H9 (cell line): ENCODE measurements at regions not wholly inside any gene's neighbourhood (a gene's known extent, or its start where the extent isn't known, plus 50 kb on each side); places are given as distances from the start of the nearest gene placed in this dataset.

Experiments
- DNase-seq: peaks from one replicate; pipeline ENCODE4 v3.0.0-alpha.2; 2017
- H2AFZ ChIP-seq: one replicate; pipeline ENCODE4 v1.6.1; 2013; ENCODE audit warnings: mild to moderate bottlenecking, low read length, control low read depth, moderate library complexity
- H2AK5ac ChIP-seq: 2 replicates; pipeline ENCODE4 v1.6.1; 2013; ENCODE audit warnings: low read length, control low read depth, mixed read lengths; ENCODE audit not compliant: insufficient read length
- H2BK120ac ChIP-seq: one replicate; pipeline ENCODE4 v1.6.1; 2013; ENCODE audit warnings: low read depth, mild to moderate bottlenecking, low read length, control low read depth, inconsistent platforms; ENCODE audit not compliant: poor library complexity, severe bottlenecking
- H2BK12ac ChIP-seq: 2 replicates; pipeline ENCODE4 v1.6.1; 2013; ENCODE audit warnings: low read length, control low read depth, mixed read lengths, low read depth; ENCODE audit not compliant: insufficient read length
- H2BK15ac ChIP-seq: 2 replicates; pipeline ENCODE4 v1.6.1; 2013; ENCODE audit warnings: low read depth, low read length, control low read depth
- H2BK20ac ChIP-seq: one replicate; pipeline ENCODE4 v1.6.1; 2013; ENCODE audit warnings: low read depth, mild to moderate bottlenecking, low read length, control low read depth, inconsistent platforms; ENCODE audit not compliant: poor library complexity, severe bottlenecking
- H2BK5ac ChIP-seq: 2 replicates; pipeline ENCODE4 v1.6.1; 2013; ENCODE audit warnings: low read length, control low read depth, mixed read lengths; ENCODE audit not compliant: insufficient read length
- H3K14ac ChIP-seq: 2 replicates; pipeline ENCODE4 v1.6.1; 2013; ENCODE audit warnings: low read length, control low read depth; ENCODE audit not compliant: insufficient read depth
- H3K18ac ChIP-seq: 2 replicates; pipeline ENCODE4 v1.6.1; 2013; ENCODE audit warnings: low read depth, mild to moderate bottlenecking, mixed read lengths, low read length, control low read depth; ENCODE audit not compliant: insufficient read length
- H3K23ac ChIP-seq: 2 replicates; pipeline ENCODE4 v1.6.1; 2013; ENCODE audit warnings: low read length, control low read depth, mixed read lengths, low read depth; ENCODE audit not compliant: insufficient read length
- H3K23me2 ChIP-seq: 2 replicates; pipeline ENCODE4 v1.6.1; 2013; ENCODE audit warnings: low read depth, mild to moderate bottlenecking, mixed read lengths, low read length, control low read depth; ENCODE audit not compliant: insufficient read length, poor library complexity, severe bottlenecking
- H3K27ac ChIP-seq: 2 replicates; pipeline ENCODE4 v1.5.1; 2013; ENCODE audit warnings: low read length, control low read depth, mixed read lengths, low read depth; ENCODE audit not compliant: insufficient read length
- H3K27me3 ChIP-seq: 2 replicates; pipeline ENCODE4 v1.6.1; 2013; ENCODE audit warnings: low read length, control low read depth, inconsistent platforms; ENCODE audit not compliant: insufficient read depth
- H3K4ac ChIP-seq: 2 replicates; pipeline ENCODE4 v1.6.1; 2013; ENCODE audit warnings: low read depth, mild to moderate bottlenecking, control low read depth, inconsistent platforms, low read length, moderate library complexity
- H3K4me1 ChIP-seq: 2 replicates; pipeline ENCODE4 v1.6.1; 2013; ENCODE audit warnings: low read length, control low read depth, inconsistent platforms; ENCODE audit not compliant: insufficient read depth
- H3K4me2 ChIP-seq: 2 replicates; pipeline ENCODE4 v1.6.1; 2013; ENCODE audit warnings: low read length, control low read depth, mixed read lengths; ENCODE audit not compliant: insufficient read length, insufficient read depth
- H3K56ac ChIP-seq: 2 replicates; pipeline ENCODE4 v1.6.1; 2013; ENCODE audit warnings: low read depth, mild to moderate bottlenecking, mixed read lengths, low read length, control low read depth; ENCODE audit not compliant: insufficient read length
- H3K79me1 ChIP-seq: 2 replicates; pipeline ENCODE4 v1.6.1; 2013; ENCODE audit warnings: low read depth, mild to moderate bottlenecking, moderate library complexity, low read length, control low read depth, inconsistent platforms; ENCODE audit not compliant: insufficient read depth, poor library complexity, severe bottlenecking
- H3K79me2 ChIP-seq: 2 replicates; pipeline ENCODE4 v1.6.1; 2013; ENCODE audit warnings: low read length, control low read depth, inconsistent platforms; ENCODE audit not compliant: insufficient read depth
- H3K9ac ChIP-seq: 2 replicates; pipeline ENCODE4 v1.6.1; 2013; ENCODE audit warnings: low read length, control low read depth, mixed read lengths; ENCODE audit not compliant: insufficient read length; ENCODE audit errors: extremely low read depth
- H3K9me3 ChIP-seq: one replicate; pipeline ENCODE4 v1.6.1; 2013; ENCODE audit warnings: low read depth, low read length, inconsistent platforms; ENCODE audit not compliant: control insufficient read depth
- H3T11ph ChIP-seq: one replicate; pipeline ENCODE4 v1.6.1; 2013; ENCODE audit warnings: mild to moderate bottlenecking, low read length, control low read depth, inconsistent platforms
- H4K20me1 ChIP-seq: one replicate; pipeline ENCODE4 v1.6.1; 2013; ENCODE audit not compliant: control insufficient read depth, insufficient read length, insufficient read depth
- H4K5ac ChIP-seq: 2 replicates; pipeline ENCODE4 v1.6.1; 2013; ENCODE audit warnings: low read depth, mild to moderate bottlenecking, mixed read lengths, low read length, control low read depth; ENCODE audit not compliant: insufficient read length
- H4K8ac ChIP-seq: replicated peaks from 2 replicates; pipeline ENCODE4 v1.6.1; 2013; ENCODE audit warnings: low read length, control low read depth, mixed read lengths, low read depth; ENCODE audit not compliant: insufficient read length
- H4K91ac ChIP-seq: 2 replicates; pipeline ENCODE4 v1.6.1; 2013; ENCODE audit warnings: low read depth, mild to moderate bottlenecking, moderate library complexity, mixed read lengths, low read length, control low read depth; ENCODE audit not compliant: insufficient read length
- H3K27ac Mint-ChIP-seq, 3 experiments: 2 replicates in 2 of 3; 3 replicates in 1 of 3; pipeline ENCODE4 v1.8.0; 2020 to 2021; ENCODE audit warnings: mixed read lengths in 3 of 3, mild to moderate bottlenecking in 1 of 3, moderate library complexity in 1 of 3
- H3K27me3 Mint-ChIP-seq: 2 replicates; pipeline ENCODE4 v1.8.0; 2021; ENCODE audit warnings: low read depth, mild to moderate bottlenecking, moderate library complexity, mixed read lengths
- H3K36me3 Mint-ChIP-seq, 3 experiments: 2 replicates in 2 of 3; 3 replicates in 1 of 3; pipeline ENCODE4 v1.8.0; 2020 to 2021; ENCODE audit warnings: low read depth in 3 of 3, mixed read lengths in 3 of 3; ENCODE audit not compliant: insufficient read depth in 1 of 3
- H3K4me1 Mint-ChIP-seq, 2 experiments: 2 replicates each; pipeline ENCODE4 v1.8.0; 2020; ENCODE audit warnings: mixed read lengths in 2 of 2
- H3K4me3 Mint-ChIP-seq, 2 experiments: 2 replicates in 1 of 2; 3 replicates in 1 of 2; pipeline ENCODE4 v1.8.0; 2020 to 2021; ENCODE audit warnings: mild to moderate bottlenecking in 2 of 2, mixed read lengths in 2 of 2, moderate library complexity in 1 of 2
- H3K9me3 Mint-ChIP-seq, 2 experiments: 2 replicates in 1 of 2; 3 replicates in 1 of 2; pipeline ENCODE4 v1.8.0; 2020; ENCODE audit warnings: mild to moderate bottlenecking in 2 of 2, mixed read lengths in 2 of 2, moderate library complexity in 1 of 2
- CTCF ChIP-seq: fragments of 200-600 bp; sonication (generic); conservative IDR thresholded peaks from 3 replicates; pipeline ENCODE4 v1.8.0; 2021; ENCODE audit warnings: antibody characterized with exemption, mild to moderate bottlenecking
- WGBS: extraction: QIAGEN DNeasy Blood & Tissue Kit; methylation state at CpG from one replicate; pipeline ENCODE4 v1.1.7; 2013; ENCODE audit warnings: missing lambda C conversion rate, low lambda C conversion rate, mixed read lengths; ENCODE audit not compliant: insufficient read length; ENCODE audit errors: extremely low coverage; 5-methylcytosine and 5-hydroxymethylcytosine counted together

DNA sequence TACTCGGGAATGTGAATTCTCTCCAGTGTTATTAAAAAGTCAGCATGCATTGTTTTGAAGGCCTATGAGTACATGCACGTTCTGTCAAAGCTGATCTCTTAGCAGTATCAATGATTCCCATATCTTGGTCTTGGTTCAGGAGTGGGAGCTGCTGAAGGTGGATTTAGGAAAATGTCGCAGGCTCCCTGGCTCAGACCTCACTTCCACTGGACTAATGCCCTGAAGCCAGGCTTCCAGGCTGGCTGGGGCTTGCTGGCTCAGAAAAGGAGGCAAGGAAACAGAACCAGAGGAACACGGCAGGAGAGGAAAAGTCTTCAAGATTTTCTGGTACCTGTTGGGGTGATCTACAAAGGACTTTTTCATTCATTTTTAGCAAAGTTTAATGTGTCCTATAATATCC, 81.6 kb downstream of the OLIG3 start:
- peaks cover 26% of the 10 kb centered on the region for H3K27me3 Mint-ChIP-seq
- Histone ChIP-seq H4K8ac (no peak overlapping the region), H3K23ac (no peak overlapping the region), H2BK120ac (no peak overlapping the region), H3K18ac (no peak overlapping the region), H4K91ac (no peak overlapping the region), H3K9me3 (no peaks in the 10 kb centered on the region), H3K27me3 (no peaks in the 10 kb centered on the region), H3K4me2 (no peak overlapping the region), H2BK20ac (no peak overlapping the region), H2BK12ac (no peak overlapping the region), H3K9ac (no peak overlapping the region), H2BK15ac (no peak overlapping the region), H3K23me2 (peaks cover 6% of the 10 kb centered on the region), H3K56ac (no peak overlapping the region), H3K79me2 (no peaks in the 10 kb centered on the region), H2AK5ac (no peak overlapping the region), H3K79me1 (no peaks in the 10 kb centered on the region), H3T11ph (no peak overlapping the region), H4K20me1 (no peaks in the 10 kb centered on the region), H2AFZ (no peak overlapping the region), H3K4ac (no peak overlapping the region), H2BK5ac (no peak overlapping the region), H4K5ac (no peak overlapping the region), H3K14ac (no peak overlapping the region), H3K27ac (no peak overlapping the region), H3K4me1 (peaks cover 4% of the 10 kb centered on the region; the same call in 1 of the 2 replicates)
- no peak overlapping the region for H3K27ac Mint-ChIP-seq
- no peak overlapping the region for H3K4me3 Mint-ChIP-seq
- no CpG with 5 or more reads among the region's 4 CpGs for WGBS
- DNase-seq = no peak
- no peaks in the 10 kb centered on the region for H3K36me3 Mint-ChIP-seq
- peaks cover 0 to 2% of the 10 kb centered on the region in 2 experiments; a peak in 1 of 5 replicates for H3K9me3 Mint-ChIP-seq
- H3K4me1 Mint-ChIP-seq = peaks cover 41 to 48% of the 10 kb centered on the region in 2 experiments
- no peak for TF ChIP-seq CTCF
